ENCODE measurements at regions not wholly inside any gene's neighbourhood (a gene's known extent, or its start where the extent isn't known, plus 50 kb on each side); places are given as distances from the start of the nearest gene placed in this dataset.

GRCh38 chr3:25080461-25080860, 347.6 kb upstream of the RARB start:
- no peak for TF ChIP-seq ATF3 (IDR thresholded peaks at IDR 0.05; ENCODE audit: borderline replicate concordance, extremely low read depth, low read depth, low read length)
- no peak for TF ChIP-seq CREM (IDR thresholded peaks at IDR 0.05; ENCODE audit: low read depth)
- no peak for TF ChIP-seq ASH2L (IDR thresholded peaks at IDR 0.05; ENCODE audit: borderline replicate concordance, low read depth)
- TF ChIP-seq EZH2 (IDR thresholded peaks at IDR 0.05; ENCODE audit: borderline replicate concordance, control insufficient read depth, low read depth, low read length): no peak
- TF ChIP-seq POLR2AphosphoS2 (IDR thresholded peaks at IDR 0.05; ENCODE audit: low read depth, low read length): no peak
- no peak for TF ChIP-seq PAX5 (IDR thresholded peaks at IDR 0.05; ENCODE audit: borderline replicate concordance, low read depth, low read length)
- no peak for TF ChIP-seq CTCF (IDR thresholded peaks at IDR 0.05 in 2 of 3, conservative IDR thresholded peaks at IDR 0.05 in 1 of 3; ENCODE audit: control insufficient read depth in 2 of 3, extremely low read depth in 1 of 3, insufficient read depth in 1 of 3, low read depth in 3 of 3, low read length in 3 of 3)
- TF ChIP-seq POLR2A (IDR thresholded peaks at IDR 0.05; ENCODE audit: low read depth, low read length): no peak
- no peak for TF ChIP-seq SKIL (IDR thresholded peaks at IDR 0.05; ENCODE audit: low read depth, poor library complexity, severe bottlenecking)

All from GM12878 (cell line).